T-helper 2 cell treated with Interferon-gamma antibody and Interleukin-4, amounts not matched to agents 5 μg/mL and 100 μg/mL, for 36 hours (primary cell): ENCODE measurements at regions not wholly inside any gene's neighbourhood (a gene's known extent, or its start where the extent isn't known, plus 50 kb on each side); places are given as distances from the start of the nearest gene placed in this dataset.

Source experiments
- DNase-seq: peaks from one replicate; pipeline ENCODE4 v3.0.0; 2021; ENCODE audit warnings: low spot score
- H3K27ac Mint-ChIP-seq: one replicate; pipeline ENCODE4 v1.8.0; 2021; ENCODE audit warnings: mild to moderate bottlenecking, mixed read lengths
- H3K27me3 Mint-ChIP-seq: one replicate; pipeline ENCODE4 v1.8.0; 2021; ENCODE audit warnings: low read depth, mixed read lengths
- H3K36me3 Mint-ChIP-seq: one replicate; pipeline ENCODE4 v1.8.0; 2021; ENCODE audit warnings: low read depth, mixed read lengths
- H3K4me1 Mint-ChIP-seq: one replicate; pipeline ENCODE4 v1.8.0; 2021; ENCODE audit warnings: low read depth, mixed read lengths
- H3K4me3 Mint-ChIP-seq: one replicate; pipeline ENCODE4 v1.8.0; 2022; ENCODE audit warnings: mild to moderate bottlenecking, moderate library complexity, mixed read lengths
- H3K9me3 Mint-ChIP-seq: one replicate; pipeline ENCODE4 v1.8.0; 2021; ENCODE audit warnings: mixed read lengths

- no peaks in the 10 kb centered on the region for H3K27me3 Mint-ChIP-seq
- peaks cover 1% of the 10 kb centered on the region for H3K36me3 Mint-ChIP-seq
- H3K27ac Mint-ChIP-seq, result no peak overlapping the region
- H3K9me3 Mint-ChIP-seq, result peaks cover 19% of the 10 kb centered on the region
- H3K4me1 Mint-ChIP-seq, result no peaks in the 10 kb centered on the region
- DNase-seq, result no peak
- no peak overlapping the region for H3K4me3 Mint-ChIP-seq
Measured at GRCh38 chr12:126185025-126185424, 1119.8 kb downstream of the AACS start.

GRCh38 chr12:126189856-126190255 is 1124.6 kb downstream of the AACS start:
- Mint-ChIP-seq H3K27ac (no peak overlapping the region), H3K9me3 (no peaks in the 10 kb centered on the region), H3K4me1 (no peaks in the 10 kb centered on the region), H3K4me3 (no peak overlapping the region), H3K27me3 (no peaks in the 10 kb centered on the region), H3K36me3 (no peaks in the 10 kb centered on the region)
- DNase-seq, result no peak

GRCh38 chr12:126191031-126191891 is 1126.0 kb downstream of the AACS start:
- Mint-ChIP-seq H3K36me3 (no peaks in the 10 kb centered on the region), H3K9me3 (peaks cover under 1% of the 10 kb centered on the region), H3K4me1 (no peaks in the 10 kb centered on the region), H3K27me3 (no peaks in the 10 kb centered on the region), H3K4me3 (no peak overlapping the region), H3K27ac (no peak overlapping the region)
- DNase-seq, result no peak

GRCh38 chr12:126191949-126192348 is 1126.7 kb downstream of the AACS start:
- H3K9me3 Mint-ChIP-seq, result peaks cover 3% of the 10 kb centered on the region
- no peaks in the 10 kb centered on the region for H3K36me3 Mint-ChIP-seq
- H3K4me3 Mint-ChIP-seq, result no peak overlapping the region
- no peak overlapping the region for H3K27ac Mint-ChIP-seq
- DNase-seq, result no peak
- no peaks in the 10 kb centered on the region for H3K4me1 Mint-ChIP-seq
- H3K27me3 Mint-ChIP-seq, result no peaks in the 10 kb centered on the region

- no peaks in the 10 kb centered on the region for H3K36me3 Mint-ChIP-seq
- no peak overlapping the region for H3K27ac Mint-ChIP-seq
- no peak for DNase-seq
- H3K4me1 Mint-ChIP-seq, result no peaks in the 10 kb centered on the region
- H3K9me3 Mint-ChIP-seq, result peaks cover 3% of the 10 kb centered on the region
- H3K27me3 Mint-ChIP-seq, result no peaks in the 10 kb centered on the region
- no peak overlapping the region for H3K4me3 Mint-ChIP-seq
Measured at GRCh38 chr12:126193190-126193589, 1128.0 kb downstream of the AACS start.

GRCh38 chr12:126196263-126196662 is 1131.0 kb downstream of the AACS start:
- no peak for DNase-seq
- Mint-ChIP-seq H3K27me3 (no peaks in the 10 kb centered on the region), H3K4me3 (no peak overlapping the region), H3K9me3 (peaks cover 3% of the 10 kb centered on the region), H3K4me1 (no peaks in the 10 kb centered on the region), H3K36me3 (no peaks in the 10 kb centered on the region), H3K27ac (no peak overlapping the region)

GRCh38 chr12:126198516-126198915 is 1133.3 kb downstream of the AACS start:
- H3K4me3 Mint-ChIP-seq, result no peak overlapping the region
- no peaks in the 10 kb centered on the region for H3K4me1 Mint-ChIP-seq
- peaks cover 7% of the 10 kb centered on the region for H3K9me3 Mint-ChIP-seq
- no peak overlapping the region for H3K27ac Mint-ChIP-seq
- DNase-seq, result no peak
- no peaks in the 10 kb centered on the region for H3K36me3 Mint-ChIP-seq
- H3K27me3 Mint-ChIP-seq, result no peaks in the 10 kb centered on the region

GRCh38 chr12:126198966-126199692 is 1133.9 kb downstream of the AACS start:
- no peaks in the 10 kb centered on the region for H3K27me3 Mint-ChIP-seq
- H3K36me3 Mint-ChIP-seq, result no peaks in the 10 kb centered on the region
- H3K9me3 Mint-ChIP-seq, result peaks cover 7% of the 10 kb centered on the region
- H3K4me1 Mint-ChIP-seq, result no peaks in the 10 kb centered on the region
- H3K27ac Mint-ChIP-seq, result no peak overlapping the region
- DNase-seq, result no peak
- no peak overlapping the region for H3K4me3 Mint-ChIP-seq

- Mint-ChIP-seq H3K36me3 (no peaks in the 10 kb centered on the region), H3K27me3 (no peaks in the 10 kb centered on the region), H3K27ac (no peak overlapping the region), H3K9me3 (peaks cover 4% of the 10 kb centered on the region), H3K4me3 (no peak overlapping the region), H3K4me1 (no peaks in the 10 kb centered on the region)
- no peak for DNase-seq
Measured at GRCh38 chr12:126201981-126202537, 1136.8 kb downstream of the AACS start.

- H3K4me3 Mint-ChIP-seq, result no peak overlapping the region
- peaks cover 4% of the 10 kb centered on the region for H3K9me3 Mint-ChIP-seq
- no peaks in the 10 kb centered on the region for H3K27me3 Mint-ChIP-seq
- no peak overlapping the region for H3K27ac Mint-ChIP-seq
- H3K4me1 Mint-ChIP-seq, result no peaks in the 10 kb centered on the region
- DNase-seq, result no peak
- no peaks in the 10 kb centered on the region for H3K36me3 Mint-ChIP-seq
Measured at GRCh38 chr12:126204326-126204725, 1139.1 kb downstream of the AACS start.

GRCh38 chr12:126210026-126210425 is 1144.8 kb downstream of the AACS start:
- Mint-ChIP-seq H3K4me1 (no peaks in the 10 kb centered on the region), H3K36me3 (no peaks in the 10 kb centered on the region), H3K27me3 (no peaks in the 10 kb centered on the region), H3K27ac (no peak overlapping the region), H3K9me3 (no peaks in the 10 kb centered on the region), H3K4me3 (no peak overlapping the region)
- no peak for DNase-seq

GRCh38 chr12:126210448-126210847 is 1145.2 kb downstream of the AACS start:
- Mint-ChIP-seq H3K27ac (no peak overlapping the region), H3K4me1 (no peaks in the 10 kb centered on the region), H3K27me3 (no peaks in the 10 kb centered on the region), H3K9me3 (no peaks in the 10 kb centered on the region), H3K36me3 (no peaks in the 10 kb centered on the region), H3K4me3 (no peak overlapping the region)
- DNase-seq, result no peak

- Mint-ChIP-seq H3K4me3 (no peak overlapping the region), H3K27me3 (no peaks in the 10 kb centered on the region), H3K9me3 (no peaks in the 10 kb centered on the region), H3K4me1 (no peaks in the 10 kb centered on the region), H3K27ac (no peak overlapping the region), H3K36me3 (no peaks in the 10 kb centered on the region)
- DNase-seq, result no peak
Measured at GRCh38 chr12:126212824-126213223, 1147.6 kb downstream of the AACS start.

GRCh38 chr12:126218697-126219096 is 1153.5 kb downstream of the AACS start:
- H3K4me1 Mint-ChIP-seq, result no peaks in the 10 kb centered on the region
- H3K27ac Mint-ChIP-seq, result no peak overlapping the region
- no peak overlapping the region for H3K4me3 Mint-ChIP-seq
- no peaks in the 10 kb centered on the region for H3K36me3 Mint-ChIP-seq
- H3K27me3 Mint-ChIP-seq, result no peaks in the 10 kb centered on the region
- no peaks in the 10 kb centered on the region for H3K9me3 Mint-ChIP-seq
- no peak for DNase-seq
